GDM1 (cell line): ENCODE measurements at regions not wholly inside any gene's neighbourhood (a gene's known extent, or its start where the extent isn't known, plus 50 kb on each side); places are given as distances from the start of the nearest gene placed in this dataset.

Experiments used
- DNase-seq: peaks from one replicate; lab custom pipeline; 2025; lab: John Stamatoyannopoulos, UW

DNA sequence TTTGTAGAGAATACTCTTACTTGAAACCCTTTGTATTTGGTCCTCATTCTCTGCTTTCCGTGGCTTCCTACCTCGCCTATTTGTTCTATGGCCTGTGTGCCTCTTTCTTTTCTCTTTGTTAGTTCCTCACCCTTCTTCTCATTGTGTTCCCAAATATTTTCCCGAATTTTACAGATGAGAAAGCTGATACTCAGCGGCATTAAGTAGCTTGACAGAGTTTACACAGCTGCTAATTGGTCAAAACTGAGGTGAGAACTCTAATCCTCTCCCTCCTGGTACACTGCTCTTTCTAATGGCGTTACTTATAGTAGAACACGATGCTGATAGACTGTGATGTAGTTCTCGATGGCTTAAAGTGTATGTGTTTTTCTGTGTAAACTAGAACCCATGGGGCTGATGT, 80.7 kb upstream of the HDAC9 start:
- DNase-seq: no peak

DNA sequence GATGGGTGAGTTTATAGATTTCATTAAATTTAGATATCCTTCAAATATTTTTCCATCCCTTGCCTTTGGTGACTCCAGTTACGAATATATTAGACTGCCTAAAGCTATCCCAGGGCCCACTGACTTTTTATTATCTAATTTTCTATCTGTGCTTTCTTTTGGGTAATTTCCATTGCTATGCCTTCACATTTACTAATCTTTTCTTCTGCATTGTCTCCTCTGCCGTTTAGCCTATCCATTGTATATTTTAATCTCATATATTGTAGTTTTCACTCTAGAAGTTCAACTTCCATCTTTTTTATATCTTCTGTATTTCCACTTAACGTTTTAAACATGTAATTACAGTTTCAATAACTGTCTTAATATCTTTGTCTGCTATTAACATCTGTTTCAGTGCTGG, 78.6 kb upstream of the HDAC9 start:
- no peak for DNase-seq

DNA sequence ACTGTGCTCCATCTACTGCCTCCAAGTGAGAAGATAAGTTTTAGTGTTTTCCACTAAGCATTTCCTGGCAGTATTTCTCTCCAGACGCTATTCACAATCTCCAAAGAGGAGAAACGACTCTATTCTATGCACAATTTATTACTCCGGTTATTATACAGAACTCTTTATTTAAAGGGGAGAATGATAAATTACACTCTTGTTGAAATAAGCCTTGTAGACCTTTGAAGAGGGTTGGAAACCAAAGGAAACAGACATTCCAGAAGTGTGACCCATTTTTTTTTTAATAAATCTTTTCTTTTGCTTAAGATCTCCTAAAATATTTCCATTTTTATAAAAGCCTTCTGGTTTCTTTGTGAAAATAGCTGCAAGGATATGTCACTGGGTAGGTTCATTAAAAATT, 76.1 kb upstream of the HDAC9 start:
- DNase-seq: no peak

GRCh38 chr7:18420108-18420507, 75.4 kb upstream of the HDAC9 start:
- DNase-seq: no peak

GRCh38 chr7:18420748-18421147, 74.8 kb upstream of the HDAC9 start:
- peak; percentile 3 for DNase-seq

- no peak for DNase-seq
Measured at GRCh38 chr7:18421297-18422002, 74.1 kb upstream of the HDAC9 start.

GRCh38 chr7:18425227-18425626, 70.3 kb upstream of the HDAC9 start:
- no peak for DNase-seq

DNA sequence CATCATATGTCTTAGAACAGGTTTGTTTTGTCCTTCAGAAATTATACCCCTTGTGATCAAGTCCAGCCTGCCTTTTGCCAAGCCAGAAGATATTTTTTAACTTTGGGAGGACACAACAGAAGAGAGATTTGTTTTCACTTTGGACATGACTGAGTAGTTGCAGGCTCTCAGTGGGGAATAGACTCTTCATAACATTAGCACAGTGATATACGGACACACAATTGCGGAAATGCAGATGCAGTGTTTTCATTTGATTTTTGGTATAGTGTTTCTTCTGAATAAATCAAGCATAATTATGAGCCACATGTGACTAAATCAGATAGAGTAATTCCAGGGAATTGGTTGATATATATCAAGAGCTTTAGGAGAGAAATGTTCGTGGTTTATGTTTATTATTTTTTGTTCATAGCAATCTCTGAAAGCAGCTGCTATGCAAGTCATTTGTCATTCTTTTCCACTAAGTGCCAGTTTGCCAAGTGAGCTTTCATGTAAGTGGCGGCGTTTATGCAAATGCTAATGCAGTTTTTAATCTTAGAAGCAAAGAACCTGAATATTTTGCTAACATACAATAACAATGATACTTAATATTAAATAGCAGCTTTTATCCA, 69.6 kb upstream of the HDAC9 start:
- DNase-seq: no peak

DNA sequence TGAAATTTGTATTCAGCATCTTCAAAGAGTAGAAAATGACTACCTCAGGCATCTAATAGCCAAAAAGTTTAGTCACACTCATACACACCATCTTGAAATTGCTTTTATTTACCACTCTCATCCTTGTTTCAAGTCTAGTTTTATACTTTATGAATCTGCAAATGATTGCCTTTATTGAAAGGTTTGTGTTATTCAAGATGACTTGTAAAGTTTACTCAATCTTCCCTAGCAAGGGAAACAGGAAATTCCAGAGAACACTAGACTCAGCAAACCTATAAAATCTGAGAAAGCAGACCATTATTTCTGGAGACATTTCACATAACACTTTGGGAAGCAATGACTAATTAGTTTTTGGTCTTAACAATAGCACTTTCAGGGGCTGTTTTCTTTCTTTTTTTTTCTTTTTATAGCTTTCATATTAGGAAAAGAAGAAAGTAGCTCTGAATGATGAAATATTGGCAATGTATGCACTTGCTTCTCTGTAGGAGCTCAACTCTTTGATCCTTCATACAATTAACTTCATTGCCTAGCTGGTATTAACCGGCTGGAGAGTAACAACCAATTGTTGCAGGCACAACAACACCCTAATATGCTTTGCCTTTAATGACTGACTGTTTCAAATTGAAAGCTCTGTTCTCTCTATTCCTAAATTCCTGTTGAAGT, 68.9 kb upstream of the HDAC9 start:
- no peak for DNase-seq

DNA sequence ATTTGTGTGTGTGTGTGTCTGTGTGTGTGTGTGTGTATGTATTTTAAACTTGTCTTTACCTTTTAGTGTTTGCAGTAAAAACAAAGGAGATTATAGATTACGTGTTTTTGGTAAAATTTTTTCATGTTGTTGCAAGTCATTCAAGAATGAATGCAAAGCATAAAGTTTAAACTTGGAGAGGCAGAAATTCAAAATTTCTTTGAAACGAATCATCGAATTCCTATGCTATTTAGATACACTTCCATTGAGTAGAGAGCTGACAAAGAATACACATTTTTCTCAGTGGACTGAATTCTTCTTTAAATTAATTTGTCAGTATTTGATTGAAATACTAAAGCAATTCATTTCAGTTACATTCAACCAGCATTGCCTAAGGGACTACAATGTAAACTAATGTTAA, 66.0 kb upstream of the HDAC9 start:
- DNase-seq: no peak

- DNase-seq: no peak
Measured at GRCh38 chr7:18430810-18431209, 64.7 kb upstream of the HDAC9 start.

- DNase-seq: no peak
Measured at GRCh38 chr7:18434171-18434570, 61.4 kb upstream of the HDAC9 start.

DNA sequence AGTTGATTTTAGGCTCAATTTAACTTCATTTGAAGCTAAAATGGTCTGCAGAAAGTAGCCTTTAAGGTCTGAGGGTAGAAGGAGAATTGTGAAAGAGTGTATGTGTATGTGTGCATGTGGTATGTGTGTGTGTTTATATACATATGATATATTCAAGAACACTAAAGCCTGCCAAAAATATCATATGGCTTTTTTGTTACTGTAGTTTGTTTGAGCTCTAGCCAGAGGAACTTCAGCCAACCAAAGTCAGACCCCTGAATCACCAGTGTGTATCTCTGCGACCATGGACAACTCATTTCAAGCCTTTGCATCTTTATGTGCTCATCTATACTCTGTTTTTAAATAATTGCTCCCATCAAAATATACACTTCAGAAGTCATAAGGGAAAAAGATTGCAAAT, 58.4 kb upstream of the HDAC9 start:
- DNase-seq: no peak

GRCh38 chr7:18440934-18441333, 54.6 kb upstream of the HDAC9 start:
- DNase-seq: no peak

DNA sequence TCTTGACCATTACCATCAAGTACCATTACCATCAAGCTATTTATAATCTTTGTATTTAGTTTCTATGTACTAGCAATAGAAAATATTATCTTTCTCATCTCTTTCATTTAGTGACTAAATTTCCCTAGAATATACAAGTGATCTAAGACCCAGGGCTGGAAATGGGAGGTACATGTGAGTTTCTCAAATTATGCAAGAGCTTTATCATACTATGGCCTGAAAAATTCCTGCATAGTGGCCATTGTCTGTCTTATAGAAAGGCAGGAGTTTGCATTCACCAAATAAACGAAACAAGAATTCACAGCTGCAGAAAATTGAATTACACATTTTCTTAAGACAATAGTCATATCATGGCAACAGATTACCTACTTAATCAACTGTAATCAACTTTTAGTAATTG, 50.7 kb upstream of the HDAC9 start:
- DNase-seq: no peak

DNA sequence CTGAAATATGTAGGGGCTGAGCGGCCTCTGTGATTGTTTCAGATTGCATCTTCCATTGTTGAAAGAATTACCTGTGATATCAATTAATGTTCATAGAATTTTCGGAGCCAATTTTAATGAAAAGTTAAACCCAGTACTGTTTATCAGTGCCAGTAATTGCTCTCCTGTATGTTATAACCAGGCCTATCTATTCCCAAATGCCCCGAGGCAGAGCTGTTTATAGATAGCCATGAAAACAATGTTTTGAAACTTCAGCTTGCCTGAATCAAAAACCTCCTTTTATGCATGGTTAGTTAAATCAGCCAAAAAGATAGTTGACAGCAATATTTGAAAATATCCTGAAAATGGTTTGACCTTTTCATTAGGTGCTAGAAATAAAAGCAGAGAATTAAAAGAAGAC, 50.1 kb upstream of the HDAC9 start:
- no peak for DNase-seq
